HuH-7 (cell line): ENCODE measurements at regions not wholly inside any gene's neighbourhood (a gene's known extent, or its start where the extent isn't known, plus 50 kb on each side); places are given as distances from the start of the nearest gene placed in this dataset.
"Not testable (repeated sequence)": the region's sequence is repeated elsewhere in the genome, so short reads cannot be mapped to it uniquely, and the experiment has no call there.

Experiments
- DNase-seq: peaks from one replicate; pipeline ENCODE4 v3.0.0; 2011; ENCODE audit warnings: low spot score

DNA sequence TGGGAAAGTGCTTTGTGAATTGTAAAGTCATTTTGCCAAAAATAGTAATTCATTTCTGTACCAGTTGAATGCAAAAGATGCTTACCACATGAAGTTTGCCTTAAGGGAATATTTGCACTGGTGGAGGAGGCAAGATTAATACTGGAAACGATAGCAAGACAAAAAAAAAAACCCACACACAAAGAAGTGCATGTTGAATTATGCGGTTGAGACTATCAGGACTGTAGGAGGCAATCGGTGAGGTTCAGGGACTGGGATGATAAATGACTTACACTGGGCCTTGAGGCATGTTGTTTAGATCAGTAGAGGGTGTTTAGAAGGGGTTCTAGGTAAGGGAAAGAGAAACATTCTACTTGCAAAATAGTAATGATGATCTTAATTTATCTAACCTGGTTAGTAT is 142.2 kb upstream of the HMGA2 start:
- DNase-seq = no peak

DNA sequence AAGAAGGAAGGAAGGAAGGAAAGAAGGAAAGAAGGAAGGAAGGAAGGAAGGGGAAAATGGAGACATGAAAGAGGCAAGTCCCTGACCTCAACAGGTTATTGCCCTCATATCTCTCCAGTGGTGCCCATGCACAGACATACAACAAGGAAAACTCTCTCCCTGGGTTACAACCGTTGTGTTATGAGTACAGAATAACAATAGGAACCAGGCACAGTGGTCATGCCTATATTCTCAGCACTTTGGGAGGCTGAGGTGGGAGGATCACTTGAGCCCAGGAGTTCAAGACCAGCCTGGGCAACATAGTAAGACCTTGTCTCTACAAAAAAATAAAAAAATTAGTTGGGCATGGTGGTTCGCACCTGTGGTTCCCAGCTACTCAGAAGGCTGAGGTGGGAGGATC is 139.4 kb upstream of the HMGA2 start:
- no peak for DNase-seq

DNA sequence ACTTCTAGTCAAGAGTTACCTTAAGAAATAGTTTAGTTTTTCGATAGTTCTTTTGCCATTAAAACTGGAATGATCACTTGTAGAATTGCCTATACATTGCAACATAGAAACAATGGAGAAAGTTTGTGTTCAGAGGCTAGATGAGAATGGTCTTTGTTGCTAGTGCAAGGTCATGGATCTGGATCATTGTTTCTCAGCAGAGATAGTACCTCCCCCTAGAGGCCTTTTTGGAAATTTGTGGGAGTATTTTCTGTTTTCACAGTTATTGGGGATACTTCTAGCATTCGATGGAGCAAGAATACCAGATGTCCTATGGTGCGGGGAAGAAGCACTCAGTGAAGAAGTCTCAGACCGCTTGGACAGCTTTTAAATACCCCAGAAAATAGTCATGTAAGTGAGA is 138.8 kb upstream of the HMGA2 start:
- DNase-seq = peak; percentile 36

DNA sequence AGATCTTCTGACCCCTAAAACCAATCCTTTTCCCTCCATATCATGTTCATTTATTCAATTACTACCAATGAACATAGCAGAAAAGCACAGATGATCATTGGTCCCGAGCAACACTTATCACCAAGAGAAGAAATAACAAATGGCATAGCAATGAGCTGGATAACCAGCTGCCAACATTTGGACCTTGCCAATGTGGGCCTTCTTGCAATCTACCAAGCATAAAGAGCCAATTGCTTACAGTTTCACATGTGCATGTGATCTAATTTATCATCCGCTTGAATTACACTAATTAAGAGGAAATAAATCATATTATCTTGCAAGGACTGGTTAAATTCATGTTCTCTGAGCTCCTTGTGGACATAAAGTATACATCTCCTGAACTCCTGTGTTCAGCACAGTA is 134.8 kb upstream of the HMGA2 start:
- DNase-seq = no peak

DNA sequence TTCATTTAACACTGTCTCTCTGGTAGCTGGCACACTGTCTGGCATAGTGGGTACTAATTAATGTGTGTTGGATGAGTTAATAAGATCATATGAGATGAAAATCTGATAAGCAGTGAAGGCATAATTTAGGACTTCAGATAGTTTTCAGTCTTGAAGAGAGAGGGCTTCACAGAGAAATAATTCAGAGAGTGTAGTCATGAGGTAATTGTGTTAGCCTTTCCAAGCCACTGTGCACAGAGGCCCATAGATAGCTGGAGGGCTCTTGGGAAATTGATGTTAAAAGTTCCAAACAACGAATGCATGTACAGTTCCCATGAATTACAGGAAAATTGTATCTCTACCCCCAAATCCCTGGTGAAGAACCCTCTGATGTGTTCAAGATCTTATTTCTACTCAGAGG is 133.8 kb upstream of the HMGA2 start:
- no peak for DNase-seq

DNA sequence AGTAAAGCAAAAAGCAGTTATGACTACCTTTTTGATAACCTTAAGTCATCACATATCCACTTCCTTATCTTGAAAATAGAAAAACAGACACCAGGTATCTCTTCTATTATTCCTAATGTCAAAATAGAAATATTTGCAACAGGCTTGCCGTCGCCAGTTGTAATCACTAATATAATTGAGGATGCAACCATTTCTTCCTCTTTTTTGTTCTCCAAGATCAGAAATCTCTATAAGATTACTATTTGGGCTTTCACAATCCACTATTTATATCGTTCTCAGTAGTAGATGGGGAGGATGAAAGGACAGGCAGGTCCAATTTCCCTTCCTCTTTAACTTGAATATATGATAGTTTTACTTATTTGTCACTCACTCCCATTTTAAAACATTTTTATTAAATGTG is 130.2 kb upstream of the HMGA2 start:
- DNase-seq = no peak

DNA sequence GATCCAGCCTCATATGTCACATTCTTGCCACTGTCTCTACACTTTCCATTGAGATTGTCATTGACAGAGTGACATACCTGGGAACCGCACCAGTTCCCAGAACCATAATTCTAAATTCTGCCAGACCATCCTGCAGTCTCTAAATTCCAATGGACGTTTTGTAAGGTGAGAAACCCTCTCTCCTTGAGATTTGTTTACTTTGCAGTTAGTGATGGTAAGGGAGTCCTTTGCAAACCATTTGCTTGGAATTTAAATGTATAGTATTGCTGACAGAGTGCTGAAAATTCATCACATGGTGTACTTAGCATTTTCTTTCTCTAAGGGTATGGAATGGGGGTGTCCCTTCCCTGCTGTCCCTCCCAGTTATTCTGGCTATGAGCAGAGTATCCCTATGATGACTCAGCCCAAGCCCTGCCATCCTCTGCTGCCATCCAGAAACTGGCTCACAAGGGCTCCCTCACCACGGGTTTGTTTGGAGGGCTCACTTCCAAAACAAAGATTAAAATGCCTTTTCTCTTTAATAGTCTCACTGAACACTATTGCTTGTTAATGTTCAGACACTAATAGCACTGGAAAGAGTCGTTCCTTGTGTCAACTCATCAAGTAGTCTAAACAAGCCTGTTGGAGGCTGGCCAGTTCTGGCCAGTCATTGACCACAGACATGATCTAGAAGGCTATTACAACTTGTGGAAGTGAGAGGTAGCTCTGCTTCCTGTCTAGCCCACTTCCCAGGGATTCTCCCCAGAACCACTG is 129.0 kb upstream of the HMGA2 start:
- peak; percentile 18 for DNase-seq

DNA sequence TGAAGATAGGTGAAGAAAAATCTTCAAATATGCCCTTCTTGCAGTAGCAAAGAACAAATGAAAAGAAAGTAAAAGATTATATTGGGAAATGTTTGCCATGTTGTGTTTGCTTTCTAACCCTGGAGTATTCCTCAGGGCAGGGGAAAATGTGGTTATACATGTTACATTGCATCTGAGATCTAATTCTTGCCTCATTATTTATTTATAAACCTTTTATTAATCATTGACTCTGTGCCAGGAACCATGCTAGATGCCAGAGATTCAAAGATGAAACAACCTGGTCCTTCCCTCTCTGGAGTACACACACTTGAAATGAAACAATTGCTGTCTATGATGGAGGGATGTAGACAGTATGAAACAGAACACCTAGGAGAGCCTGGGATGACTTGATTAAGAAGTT is 128.1 kb upstream of the HMGA2 start:
- no peak for DNase-seq

DNA sequence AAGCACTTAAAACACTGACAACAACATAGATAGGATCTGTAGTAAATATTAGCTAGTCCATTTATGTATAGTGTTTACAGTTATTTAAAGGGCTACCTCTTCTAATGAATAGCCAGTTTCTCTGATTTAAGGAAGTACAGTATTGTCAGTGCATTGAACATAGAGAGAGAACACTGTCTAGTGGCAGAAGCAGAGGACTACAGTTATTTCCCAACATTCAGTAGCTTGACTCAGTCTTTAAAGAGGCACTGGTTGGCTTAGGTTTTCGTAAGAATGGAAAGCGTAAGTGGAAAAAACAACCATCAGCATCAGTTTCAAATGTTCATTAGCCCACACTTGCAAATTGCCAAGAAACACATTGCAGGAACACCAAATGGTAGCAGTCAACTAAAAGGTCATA is 125.0 kb upstream of the HMGA2 start:
- DNase-seq = no peak

DNA sequence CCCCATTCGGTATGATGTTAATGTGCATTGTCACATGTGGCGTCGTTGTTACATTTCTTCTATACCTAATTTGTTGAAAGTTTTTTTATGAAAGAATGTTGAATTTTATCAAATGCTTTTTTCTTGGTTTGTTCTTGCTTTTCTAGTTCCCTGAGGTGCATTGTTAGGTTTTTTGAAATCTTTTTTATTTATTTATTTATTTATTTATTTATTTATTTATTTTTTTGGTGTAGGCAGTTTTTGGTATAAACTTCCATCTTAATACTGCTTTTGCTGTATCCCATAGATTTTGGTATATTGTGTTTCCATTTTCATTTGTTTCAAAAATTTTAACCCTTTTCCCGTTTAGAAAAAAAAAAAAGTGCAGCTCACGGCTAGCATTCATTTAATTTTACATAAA is 121.1 kb upstream of the HMGA2 start:
- no peak for DNase-seq

DNA sequence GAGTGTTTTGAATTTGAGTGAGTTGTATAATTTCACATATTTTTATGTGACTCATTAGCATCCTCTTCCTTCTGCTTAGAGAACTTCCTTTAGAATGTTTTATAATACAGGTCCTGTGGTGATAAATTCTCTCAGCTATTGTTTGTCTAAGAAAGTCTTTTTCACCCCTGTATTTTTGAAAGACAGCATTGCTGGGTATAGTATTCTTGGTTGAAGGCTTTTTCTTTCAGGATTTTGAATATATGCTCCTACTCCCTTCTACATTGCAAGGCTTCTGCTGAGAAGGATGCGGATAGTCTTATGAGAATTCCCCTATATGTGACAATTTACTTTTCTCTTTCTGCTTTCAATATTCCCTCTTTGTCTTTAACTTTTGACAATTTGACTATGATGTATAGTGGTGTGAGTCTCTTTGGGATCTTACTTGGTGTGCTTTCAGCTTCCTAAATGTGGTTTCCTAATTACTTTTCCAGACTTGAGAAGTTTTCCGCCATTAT is 118.9 kb upstream of the HMGA2 start:
- no peak for DNase-seq

DNA sequence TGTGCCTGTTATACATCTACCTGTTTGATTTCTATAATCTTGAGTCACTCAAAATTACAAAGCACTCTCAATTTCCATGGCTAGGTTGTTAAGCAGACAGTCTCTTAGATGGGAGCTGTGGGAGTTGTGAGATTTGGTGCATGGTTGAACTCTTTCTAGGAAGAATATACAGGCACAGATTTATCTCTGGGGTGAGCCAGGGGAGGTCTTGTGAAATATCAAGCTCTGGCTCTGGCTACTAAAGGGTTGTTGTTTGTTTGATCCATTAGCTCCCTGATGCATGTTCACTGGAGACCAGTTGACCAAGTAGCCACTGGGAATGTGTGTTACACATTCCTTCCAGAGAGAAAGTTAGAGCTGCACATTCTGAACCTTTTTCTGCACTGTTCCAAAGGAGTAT is 117.2 kb upstream of the HMGA2 start:
- no peak for DNase-seq

DNA sequence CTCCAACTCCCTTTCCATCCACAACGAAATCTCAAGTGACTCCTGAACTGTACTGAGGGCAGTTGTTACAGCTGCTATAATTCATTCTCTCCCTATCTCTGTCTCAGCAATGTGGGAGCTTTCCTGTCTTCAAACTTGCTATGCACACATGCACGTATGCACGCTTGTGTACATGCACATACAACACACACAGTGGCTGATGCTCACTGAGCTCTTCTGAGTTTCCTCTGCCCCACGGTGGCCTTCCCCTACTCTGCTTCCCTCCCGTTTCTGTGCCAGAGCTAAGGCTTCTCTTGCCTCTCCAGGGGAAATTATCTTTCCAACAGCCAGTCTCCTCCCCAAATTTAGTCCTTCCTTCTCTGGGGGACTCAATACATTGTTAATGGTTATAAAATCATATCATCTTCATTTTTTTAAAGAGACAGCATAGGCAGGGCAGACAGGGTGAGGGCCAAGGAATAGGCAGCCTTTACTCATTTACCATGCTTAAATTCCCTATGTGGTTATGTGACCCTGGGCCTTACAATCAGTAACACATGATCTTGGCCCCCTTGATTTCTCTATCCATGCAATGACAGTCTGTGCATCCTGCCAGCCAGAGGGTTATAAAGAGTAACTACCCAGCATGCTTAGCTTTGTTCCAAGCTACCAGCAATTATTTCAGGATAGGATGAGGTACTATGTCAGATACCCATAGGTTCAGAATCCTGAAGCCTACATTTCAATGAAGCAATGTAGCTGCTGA is 111.9 kb upstream of the HMGA2 start:
- no peak for DNase-seq

DNA sequence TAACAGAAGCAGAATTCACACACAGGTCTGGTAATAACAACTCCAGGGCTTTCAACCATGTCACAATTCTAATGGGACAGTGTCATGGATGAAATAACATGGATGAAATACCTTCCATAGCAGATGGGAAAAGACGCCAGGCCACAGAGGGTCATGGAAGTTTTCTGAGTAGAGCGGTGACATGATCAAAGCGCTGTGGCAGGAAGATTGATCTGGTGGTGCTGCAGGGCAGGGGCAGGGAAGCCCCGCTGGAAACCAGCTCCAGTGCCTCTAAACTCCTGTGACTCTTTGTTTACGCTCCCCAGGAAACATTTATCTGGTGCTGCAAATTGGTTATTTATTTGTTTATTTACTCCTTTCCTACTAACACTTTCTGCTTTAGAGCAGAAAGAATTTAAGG is 108.3 kb upstream of the HMGA2 start:
- no peak for DNase-seq

DNA sequence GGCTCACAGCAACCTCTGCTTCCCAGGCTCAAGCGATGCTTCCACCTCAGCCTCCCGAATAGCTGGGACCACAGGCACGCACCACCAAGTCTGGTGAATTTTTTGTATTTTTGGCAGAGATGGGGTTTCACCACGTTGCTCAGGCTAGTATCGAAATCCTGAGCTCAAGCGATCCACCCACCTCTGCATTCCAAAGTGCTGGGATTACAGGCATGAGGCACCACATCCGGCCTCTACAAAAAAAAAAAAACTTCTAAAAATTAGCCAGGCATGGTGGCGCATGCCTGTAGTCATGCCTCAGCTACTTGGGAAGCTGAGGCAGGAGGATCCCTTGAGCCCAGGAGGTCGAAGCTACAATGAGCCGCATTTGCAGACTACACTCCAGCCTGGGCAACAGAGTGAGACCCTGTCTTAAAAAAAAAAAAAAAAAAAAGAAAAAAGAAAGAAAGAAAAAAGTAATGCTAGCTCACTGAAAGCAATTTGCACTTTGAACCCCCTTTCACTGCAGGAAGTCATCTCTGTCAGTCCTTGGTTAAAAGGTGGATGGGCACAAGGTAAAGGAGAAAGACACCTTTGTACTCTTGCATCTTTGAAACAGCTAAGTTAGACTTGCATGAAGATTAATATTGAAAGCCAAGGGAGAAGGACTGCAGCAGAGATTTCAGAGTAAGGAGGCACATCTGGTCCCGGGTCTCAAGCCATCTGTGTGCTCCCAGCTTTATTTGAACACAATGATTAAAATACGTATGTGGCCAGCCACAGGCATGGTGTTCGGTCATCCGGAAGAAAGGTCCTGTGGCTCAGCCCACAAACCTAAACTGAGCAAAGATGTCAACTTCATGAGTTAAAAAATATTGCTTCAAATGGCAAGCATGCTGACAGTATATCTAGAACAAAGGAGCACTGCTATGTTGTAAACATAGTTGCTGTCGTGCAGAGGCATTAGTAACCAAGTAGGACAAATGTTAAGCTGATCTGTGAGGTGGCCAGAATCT is 103.8 kb upstream of the HMGA2 start:
- DNase-seq = no peak

DNA sequence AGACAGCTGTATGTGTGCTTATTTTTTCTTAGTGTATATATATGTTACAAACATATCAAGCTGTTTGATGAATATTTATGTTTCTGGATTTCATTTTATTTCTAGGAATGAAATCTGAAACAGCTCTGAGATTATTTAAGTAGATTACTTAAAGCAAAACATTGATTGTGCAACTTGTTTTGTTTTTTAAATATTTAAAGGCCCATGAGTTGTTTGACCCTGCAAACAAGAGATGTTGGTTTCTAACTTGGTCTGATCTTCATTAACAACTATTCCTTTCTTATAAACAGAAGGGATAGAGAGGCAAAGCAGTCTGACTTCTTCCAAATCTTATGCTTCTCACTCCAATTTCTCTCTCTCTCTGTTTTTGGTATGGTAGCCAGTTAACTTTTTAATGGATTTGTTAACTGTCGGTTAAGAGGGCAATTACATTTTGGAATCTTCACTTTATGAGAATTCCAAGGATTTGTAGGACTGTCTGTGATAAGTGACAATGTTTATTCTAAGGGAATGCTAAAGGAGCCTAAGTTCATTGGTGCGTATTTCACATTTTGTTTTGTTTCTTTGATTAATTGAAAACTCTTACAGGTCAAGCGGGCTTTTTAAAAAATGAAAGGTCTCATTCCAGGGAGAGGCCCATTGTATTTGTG is 102.6 kb upstream of the HMGA2 start:
- DNase-seq = no peak

DNA sequence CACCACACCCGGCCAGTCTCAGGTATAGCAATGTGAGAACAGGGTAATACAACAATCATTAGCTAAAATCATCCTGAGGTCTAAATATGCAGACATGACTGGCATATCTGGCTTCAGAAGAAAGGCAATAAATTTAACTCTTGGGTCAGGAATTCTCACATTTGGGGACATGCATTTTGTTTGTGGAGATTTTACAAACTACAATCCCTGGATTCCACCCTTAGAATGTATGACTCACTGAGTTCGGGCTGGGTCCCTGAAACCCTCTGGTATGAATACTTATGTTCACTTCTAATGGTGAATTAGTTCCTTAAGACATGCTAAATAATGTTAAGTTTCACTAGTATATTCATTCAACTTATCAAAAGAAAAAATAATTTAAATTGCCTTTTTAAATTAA is 98.9 kb upstream of the HMGA2 start:
- DNase-seq = no peak

DNA sequence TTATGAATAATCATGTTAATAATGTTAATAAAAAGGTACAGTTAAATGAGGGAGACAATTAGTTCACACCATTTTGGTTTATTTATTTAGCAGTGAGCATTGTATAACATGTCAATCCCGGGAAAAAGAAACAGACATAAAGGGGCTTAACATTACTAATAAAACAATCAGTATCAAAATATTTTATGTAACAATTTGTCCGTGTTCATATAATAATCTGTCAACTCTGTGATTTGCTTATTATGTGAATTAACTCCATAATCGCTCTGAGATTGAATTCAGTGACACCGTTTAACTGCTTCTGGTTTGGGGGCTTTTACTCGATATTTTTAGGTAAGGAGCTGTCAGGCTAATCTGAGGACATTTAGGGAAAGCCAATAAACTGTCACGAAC is 95.8 kb upstream of the HMGA2 start:
- DNase-seq = no peak

DNA sequence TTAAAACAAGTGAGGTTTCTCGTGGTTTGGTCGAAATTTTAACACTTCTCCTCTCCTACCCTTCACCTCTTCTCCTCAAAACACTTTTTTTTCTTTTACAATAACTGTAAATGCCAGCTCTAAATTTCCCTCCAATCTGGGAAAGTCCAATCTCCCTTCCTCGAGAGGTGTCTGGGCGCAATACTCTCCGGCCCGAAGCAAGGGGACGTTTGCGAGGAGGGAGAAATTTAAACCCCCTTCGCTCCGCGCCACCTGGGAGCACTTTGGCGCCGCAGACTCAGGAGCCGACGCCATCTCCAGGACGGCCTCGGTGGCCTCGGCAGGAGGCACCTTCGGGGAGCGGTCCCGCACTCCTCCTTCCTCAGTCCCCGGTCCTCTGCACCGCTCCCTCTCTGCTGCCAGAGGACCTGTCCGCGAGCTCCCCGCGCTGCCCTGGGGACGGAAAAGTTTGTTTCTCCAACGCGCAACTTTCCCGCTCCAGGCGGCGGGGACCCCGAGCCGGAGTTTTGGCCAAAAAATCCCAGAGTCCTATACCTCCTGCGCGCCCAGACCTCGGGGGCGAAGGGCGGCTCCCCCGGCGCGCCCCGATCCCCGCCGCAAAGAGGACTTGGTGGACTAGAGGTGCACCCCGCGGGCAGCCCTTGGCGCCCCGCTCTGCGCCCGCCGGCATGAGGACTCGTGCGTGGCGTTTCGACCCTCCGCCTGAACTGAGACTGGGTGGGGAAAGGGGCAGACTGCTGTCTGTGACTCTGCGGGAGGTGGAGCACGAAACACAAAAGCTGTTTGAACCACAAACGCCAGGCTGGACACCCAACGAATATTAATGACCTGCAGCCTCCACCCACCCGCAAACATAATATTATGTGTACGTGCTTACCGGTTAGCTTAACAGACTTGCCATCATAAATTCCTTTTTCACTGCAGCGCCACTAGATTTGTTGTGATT is 95.2 kb upstream of the HMGA2 start:
- DNase-seq = peak; percentile 62

DNA sequence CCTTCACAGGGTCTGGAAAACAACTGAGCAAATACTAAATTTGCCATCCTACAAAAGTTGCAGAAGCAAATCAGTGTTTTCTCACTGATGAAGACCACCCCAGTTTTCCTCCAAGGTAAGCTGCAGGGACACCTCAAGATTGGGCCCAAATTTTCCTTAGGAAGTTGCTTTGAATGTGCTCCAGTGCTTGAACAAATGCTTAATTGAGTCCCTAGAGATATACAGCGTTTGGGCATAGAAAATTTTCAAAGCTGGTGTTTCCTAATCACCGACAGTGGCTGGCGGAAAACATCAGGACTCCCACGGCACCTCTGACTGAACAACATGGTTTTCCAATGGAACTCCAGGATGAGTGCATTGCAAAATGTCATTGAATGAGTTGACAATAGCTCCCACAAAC is 92.5 kb upstream of the HMGA2 start:
- no peak for DNase-seq

DNA sequence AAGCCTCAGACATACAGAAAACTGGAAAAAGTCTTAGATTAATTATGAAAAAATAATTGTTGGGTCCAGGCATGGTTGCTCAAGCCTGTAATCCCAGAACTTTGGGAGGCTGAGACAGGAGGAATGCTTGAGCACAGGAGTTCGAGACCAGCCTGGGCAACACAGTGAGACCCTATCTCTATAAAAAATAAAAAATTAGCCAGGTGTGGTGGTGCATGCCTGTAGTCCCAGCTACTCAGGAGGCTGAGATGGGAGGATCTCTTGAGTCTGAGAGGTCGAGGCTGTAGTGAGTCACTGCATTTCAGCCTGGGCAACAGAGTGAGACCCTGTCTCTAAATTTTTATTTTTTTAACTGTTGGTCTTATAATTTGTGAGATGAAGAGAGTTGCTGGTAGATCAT is 90.6 kb upstream of the HMGA2 start:
- not testable (repeated sequence) for DNase-seq
